DND-41 (cell line): ENCODE measurements at regions not wholly inside any gene's neighbourhood (a gene's known extent, or its start where the extent isn't known, plus 50 kb on each side); places are given as distances from the start of the nearest gene placed in this dataset.
"Not testable (repeated sequence)": the region's sequence is repeated elsewhere in the genome, so short reads cannot be mapped to it uniquely, and the experiment has no call there.

Source experiments
- ATAC-seq: fragments of 200-7000 bp; cut with Tn5 transposase; 3 replicates; pipeline ENCODE4 v1.9.1; 2021; ENCODE audit warnings: low read depth; ENCODE audit not compliant: insufficient read depth
- DNase-seq: peaks from one replicate; pipeline ENCODE4 v3.0.0-alpha.2; 2020
- H2AFZ ChIP-seq: 2 replicates; pipeline ENCODE4 v1.6.0; 2012; ENCODE audit warnings: low read depth, low read length
- H3K27ac ChIP-seq: 2 replicates; pipeline ENCODE4 v1.5.1; 2012; ENCODE audit warnings: low read length, inconsistent platforms
- H3K27me3 ChIP-seq: fragments of 200-600 bp; sonication (generic); 2 replicates; pipeline ENCODE4 v1.6.0; 2012; ENCODE audit warnings: low read length, mild to moderate bottlenecking, inconsistent platforms; ENCODE audit not compliant: insufficient read depth, poor library complexity
- H3K36me3 ChIP-seq: 2 replicates; pipeline ENCODE4 v1.5.1; 2012; ENCODE audit warnings: low read length, inconsistent platforms; ENCODE audit not compliant: insufficient read depth
- H3K4me1 ChIP-seq: 2 replicates; pipeline ENCODE4 v1.5.1; 2012; ENCODE audit warnings: mild to moderate bottlenecking, low read length; ENCODE audit not compliant: insufficient read depth
- H3K4me2 ChIP-seq: 2 replicates; pipeline ENCODE4 v1.6.0; 2012; ENCODE audit warnings: mild to moderate bottlenecking, moderate library complexity, low read length, inconsistent platforms; ENCODE audit not compliant: insufficient read depth
- H3K4me3 ChIP-seq, 2 experiments: fragments of 200-600 bp in 1 of 2; shearing (Covaris generic) in 1 of 2; 2 replicates each; pipeline ENCODE4 v1.5.1; 2012 to 2016; ENCODE audit warnings: inconsistent platforms in 2 of 2, low read length in 2 of 2, mild to moderate bottlenecking in 2 of 2, low read depth in 1 of 2, moderate library complexity in 1 of 2
- H3K79me2 ChIP-seq: 2 replicates; pipeline ENCODE4 v1.6.0; 2012; ENCODE audit warnings: low read length, inconsistent platforms; ENCODE audit not compliant: insufficient read depth
- H3K9ac ChIP-seq: 2 replicates; pipeline ENCODE4 v1.6.0; 2012; ENCODE audit warnings: low read depth, mild to moderate bottlenecking, inconsistent platforms, low read length, moderate library complexity
- H3K9me3 ChIP-seq: 2 replicates; pipeline ENCODE4 v1.5.1; 2012; ENCODE audit warnings: low read length, moderate library complexity, mild to moderate bottlenecking, inconsistent platforms; ENCODE audit not compliant: insufficient read depth, severe bottlenecking
- H4K20me1 ChIP-seq: 2 replicates; pipeline ENCODE4 v1.6.0; 2012; ENCODE audit warnings: low read length; ENCODE audit not compliant: insufficient read depth
- CTCF ChIP-seq: IDR thresholded peaks from 2 replicates; pipeline ENCODE4 v1.5.1; 2012; ENCODE audit warnings: borderline replicate concordance, low read length, moderate library complexity, mild to moderate bottlenecking; ENCODE audit not compliant: poor library complexity, severe bottlenecking; ENCODE audit errors: extremely low read depth
- EZH2 ChIP-seq: IDR thresholded peaks from 3 replicates; pipeline ENCODE4 v1.6.1; 2012; ENCODE audit warnings: borderline replicate concordance, low read depth, mild to moderate bottlenecking, moderate library complexity, low read length, inconsistent platforms; ENCODE audit not compliant: severe bottlenecking

GRCh38 chr12:47359310-47360092 lies 279.7 kb upstream of the AMIGO2 start:
- TF ChIP-seq CTCF (no peak), EZH2 (no peak)
- H3K4me1 ChIP-seq: peaks cover 52% of the 10 kb centered on the region
- H3K9ac ChIP-seq: no peak overlapping the region
- no peak overlapping the region for H3K4me3 ChIP-seq
- no peaks in the 10 kb centered on the region for H3K36me3 ChIP-seq
- ATAC-seq (no peak), DNase-seq (no peak)
- no peaks in the 10 kb centered on the region for H3K9me3 ChIP-seq
- peak overlapping the region; percentile 68; the same call in 1 of the 2 replicates for H3K4me2 ChIP-seq
- H3K27ac ChIP-seq: peak overlapping the region; percentile 90
- no peaks in the 10 kb centered on the region for H4K20me1 ChIP-seq
- no peak overlapping the region for H2AFZ ChIP-seq
- no peaks in the 10 kb centered on the region for H3K79me2 ChIP-seq
- H3K27me3 ChIP-seq: no peaks in the 10 kb centered on the region

GRCh38 chr12:47357006-47357405 lies 277.2 kb upstream of the AMIGO2 start:
- not testable (repeated sequence) for ATAC-seq, H3K27me3 ChIP-seq, H4K20me1 ChIP-seq, H3K79me2 ChIP-seq, H3K27ac ChIP-seq, H2AFZ ChIP-seq, H3K36me3 ChIP-seq, DNase-seq, H3K4me2 ChIP-seq, H3K9ac ChIP-seq, H3K4me3 ChIP-seq, H3K9me3 ChIP-seq
- H3K4me1 ChIP-seq: peaks cover 27% of the 10 kb centered on the region

- no peaks in the 10 kb centered on the region for H3K9me3 ChIP-seq
- H3K36me3 ChIP-seq: no peaks in the 10 kb centered on the region
- H3K27ac ChIP-seq: no peak overlapping the region
- no peak overlapping the region for H2AFZ ChIP-seq
- no peaks in the 10 kb centered on the region for H3K79me2 ChIP-seq
- no peaks in the 10 kb centered on the region for H4K20me1 ChIP-seq
- TF ChIP-seq EZH2 (no peak), CTCF (no peak)
- H3K9ac ChIP-seq: no peak overlapping the region
- DNase-seq: no peak
- no peak overlapping the region for H3K4me3 ChIP-seq
- H3K27me3 ChIP-seq: no peaks in the 10 kb centered on the region
- no peak for ATAC-seq
- no peak overlapping the region for H3K4me2 ChIP-seq
- peaks cover 19% of the 10 kb centered on the region for H3K4me1 ChIP-seq
Measured at GRCh38 chr12:47356129-47356700, 276.5 kb upstream of the AMIGO2 start.

GRCh38 chr12:47353508-47353907 lies 273.7 kb upstream of the AMIGO2 start:
- Histone ChIP-seq H3K9me3 (no peaks in the 10 kb centered on the region), H3K27ac (no peak overlapping the region), H3K9ac (no peak overlapping the region), H3K27me3 (no peaks in the 10 kb centered on the region), H2AFZ (no peak overlapping the region), H3K79me2 (no peaks in the 10 kb centered on the region), H3K4me1 (peaks cover 21% of the 10 kb centered on the region), H4K20me1 (no peaks in the 10 kb centered on the region), H3K4me2 (no peak overlapping the region), H3K36me3 (no peaks in the 10 kb centered on the region), H3K4me3 (no peak overlapping the region)
- ATAC-seq (no peak), DNase-seq (no peak)
- TF ChIP-seq EZH2: no peak
- TF ChIP-seq CTCF: no peak
